CD14-positive monocyte (primary cell): ENCODE measurements at regions not wholly inside any gene's neighbourhood (a gene's known extent, or its start where the extent isn't known, plus 50 kb on each side); places are given as distances from the start of the nearest gene placed in this dataset.

Source experiments
- DNase-seq, 3 donors: peaks; one replicate each; pipeline ENCODE4 v3.0.0-alpha.2; 2011 to 2022
- H2AFZ ChIP-seq: 2 replicates; pipeline ENCODE4 v1.6.0; 2012; ENCODE audit warnings: mild to moderate bottlenecking, low read depth, low read length, inconsistent platforms; ENCODE audit not compliant: insufficient read depth, poor library complexity, severe bottlenecking
- H3K27ac ChIP-seq, 2 donors: 1 replicate in 1 of 2; 2 replicates in 1 of 2; pipeline ENCODE4 v1.5.1; 2012 to 2013; ENCODE audit warnings: low read length in 2 of 2, control low read depth in 1 of 2, inconsistent platforms in 1 of 2, low read depth in 1 of 2, mild to moderate bottlenecking in 1 of 2
- H3K27me3 ChIP-seq, 2 donors: one replicate each; pipeline versions ENCODE4 v1.6.0 to v1.6.1; 2011 to 2013; ENCODE audit warnings: low read length in 2 of 2; ENCODE audit not compliant: control insufficient read depth in 2 of 2, insufficient read depth in 2 of 2
- H3K36me3 ChIP-seq, 2 donors: replicated peaks in 1 of 2; 1 replicate in 1 of 2; 2 replicates in 1 of 2; pipeline versions ENCODE4 v1.5.1 to v1.6.1; 2012 to 2013; ENCODE audit warnings: low read length in 2 of 2, control low read depth in 1 of 2, inconsistent platforms in 1 of 2, mild to moderate bottlenecking in 1 of 2; ENCODE audit not compliant: insufficient read depth in 2 of 2, control insufficient read depth in 1 of 2
- H3K4me1 ChIP-seq, 2 donors: 1 replicate in 1 of 2; 2 replicates in 1 of 2; pipeline versions ENCODE4 v1.5.1 to v1.6.1; 2012 to 2013; ENCODE audit warnings: low read length in 2 of 2, control low read depth in 1 of 2, inconsistent platforms in 1 of 2, mild to moderate bottlenecking in 1 of 2, moderate library complexity in 1 of 2; ENCODE audit not compliant: insufficient read depth in 2 of 2, control insufficient read depth in 1 of 2
- H3K4me2 ChIP-seq: replicated peaks from 2 replicates; pipeline ENCODE3; 2012; ENCODE audit warnings: low read length, moderate library complexity, mild to moderate bottlenecking; ENCODE audit not compliant: poor library complexity, severe bottlenecking; ENCODE audit errors: extremely low read depth
- H3K4me3 ChIP-seq, 3 experiments: fragments of 200-600 bp in 1 of 3; sonication (generic) in 1 of 3; replicated peaks in 1 of 3; 1 replicate in 2 of 3; 2 replicates in 1 of 3; pipeline ENCODE4 v1.5.1; 2011 to 2013; ENCODE audit warnings: low read length in 3 of 3, mild to moderate bottlenecking in 3 of 3, control low read depth in 2 of 3, low read depth in 2 of 3, inconsistent platforms in 1 of 3, moderate library complexity in 1 of 3
- H3K79me2 ChIP-seq: 2 replicates; pipeline ENCODE4 v1.6.0; 2012; ENCODE audit warnings: mild to moderate bottlenecking, control low read depth, inconsistent platforms, low read length, moderate library complexity; ENCODE audit not compliant: insufficient read depth
- H3K9ac ChIP-seq: 2 replicates; pipeline ENCODE4 v1.6.0; 2017; ENCODE audit warnings: low read length, mild to moderate bottlenecking; ENCODE audit not compliant: insufficient read depth, poor library complexity, severe bottlenecking
- H3K9me3 ChIP-seq, 2 donors: replicated peaks in 1 of 2; 1 replicate in 1 of 2; 2 replicates in 1 of 2; pipeline versions ENCODE4 v1.5.1 to v1.6.1; 2012 to 2013; ENCODE audit warnings: low read length in 2 of 2, control low read depth in 1 of 2; ENCODE audit not compliant: control insufficient read depth in 1 of 2, insufficient read depth in 1 of 2
- H4K20me1 ChIP-seq: 2 replicates; pipeline ENCODE4 v1.6.0; 2012; ENCODE audit warnings: mild to moderate bottlenecking, low read length, control low read depth, moderate library complexity; ENCODE audit not compliant: insufficient read depth
- H3K27ac Mint-ChIP-seq, 7 donors: one replicate each; pipeline ENCODE4 v1.8.0; 2020; ENCODE audit warnings: mild to moderate bottlenecking in 7 of 7, mixed read lengths in 7 of 7, moderate library complexity in 6 of 7, inconsistent platforms in 2 of 7
- H3K27me3 Mint-ChIP-seq, 3 donors: one replicate each; pipeline ENCODE4 v1.8.0; 2021 to 2022; ENCODE audit warnings: low read depth in 3 of 3, mild to moderate bottlenecking in 3 of 3, mixed read lengths in 3 of 3, moderate library complexity in 3 of 3, inconsistent platforms in 1 of 3
- H3K36me3 Mint-ChIP-seq, 2 donors: one replicate each; pipeline ENCODE4 v1.8.0; 2020; ENCODE audit warnings: mixed read lengths in 2 of 2, inconsistent platforms in 1 of 2, mild to moderate bottlenecking in 1 of 2
- H3K4me1 Mint-ChIP-seq: one replicate; pipeline ENCODE4 v1.8.0; 2020; ENCODE audit warnings: mild to moderate bottlenecking, mixed read lengths
- H3K4me3 Mint-ChIP-seq, 2 donors: one replicate each; pipeline ENCODE4 v1.8.0; 2020; ENCODE audit warnings: mild to moderate bottlenecking in 2 of 2, mixed read lengths in 2 of 2, moderate library complexity in 1 of 2
- H3K9me3 Mint-ChIP-seq, 7 donors: one replicate each; pipeline ENCODE4 v1.8.0; 2020 to 2022; ENCODE audit warnings: mixed read lengths in 7 of 7, mild to moderate bottlenecking in 6 of 7, moderate library complexity in 6 of 7, inconsistent platforms in 2 of 7
- WGBS: methylation state at CpG from one replicate; pipeline ENCODE4 v1.1.5; 2013; ENCODE audit warnings: missing lambda C conversion rate; ENCODE audit not compliant: insufficient coverage; 5-methylcytosine and 5-hydroxymethylcytosine counted together
- intact Hi-C, 2 donors: fragments of 100-400 bp; cut with micrococcal nuclease; formaldehyde crosslinking; loops; one replicate each; pipeline versions ENCODE4 v1.15.0 to v1.15.1; 2023
- TF ChIP-seq, protein P1 (sequence below): fragments of 200-600 bp; IDR thresholded peaks from one replicate; pipeline ENCODE4 v1.8.0; 2022; ENCODE audit warnings: antibody characterized with exemption, mild to moderate bottlenecking

GRCh38 chr2:146081459-146081858, 1561.5 kb upstream of the ZEB2 start:
- no peak overlapping the region for H3K27ac Mint-ChIP-seq
- H3K27ac ChIP-seq = no peak overlapping the region
- intact Hi-C loops = no loop called here
- no peaks in the 10 kb centered on the region for H3K36me3 Mint-ChIP-seq
- no peak overlapping the region for H3K4me2 ChIP-seq
- H3K4me3 ChIP-seq = no peak overlapping the region
- DNase-seq = no peak
- peaks cover 0 to 2% (median 0%) of the 10 kb centered on the region in 3 donors for H3K27me3 Mint-ChIP-seq
- WGBS = no CpG with 5 or more reads among the region's 1 CpG
- H4K20me1 ChIP-seq = no peaks in the 10 kb centered on the region
- H2AFZ ChIP-seq = no peak overlapping the region
- H3K36me3 ChIP-seq = no peaks in the 10 kb centered on the region
- H3K4me1 Mint-ChIP-seq = no peaks in the 10 kb centered on the region
- H3K9me3 Mint-ChIP-seq = peaks cover under 1 to 9% (median 4%) of the 10 kb centered on the region in 7 donors
- TF ChIP-seq, protein P1, sequence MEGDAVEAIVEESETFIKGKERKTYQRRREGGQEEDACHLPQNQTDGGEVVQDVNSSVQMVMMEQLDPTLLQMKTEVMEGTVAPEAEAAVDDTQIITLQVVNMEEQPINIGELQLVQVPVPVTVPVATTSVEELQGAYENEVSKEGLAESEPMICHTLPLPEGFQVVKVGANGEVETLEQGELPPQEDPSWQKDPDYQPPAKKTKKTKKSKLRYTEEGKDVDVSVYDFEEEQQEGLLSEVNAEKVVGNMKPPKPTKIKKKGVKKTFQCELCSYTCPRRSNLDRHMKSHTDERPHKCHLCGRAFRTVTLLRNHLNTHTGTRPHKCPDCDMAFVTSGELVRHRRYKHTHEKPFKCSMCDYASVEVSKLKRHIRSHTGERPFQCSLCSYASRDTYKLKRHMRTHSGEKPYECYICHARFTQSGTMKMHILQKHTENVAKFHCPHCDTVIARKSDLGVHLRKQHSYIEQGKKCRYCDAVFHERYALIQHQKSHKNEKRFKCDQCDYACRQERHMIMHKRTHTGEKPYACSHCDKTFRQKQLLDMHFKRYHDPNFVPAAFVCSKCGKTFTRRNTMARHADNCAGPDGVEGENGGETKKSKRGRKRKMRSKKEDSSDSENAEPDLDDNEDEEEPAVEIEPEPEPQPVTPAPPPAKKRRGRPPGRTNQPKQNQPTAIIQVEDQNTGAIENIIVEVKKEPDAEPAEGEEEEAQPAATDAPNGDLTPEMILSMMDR = no peak
- H3K79me2 ChIP-seq = no peaks in the 10 kb centered on the region
- no peaks in the 10 kb centered on the region for H3K9me3 ChIP-seq
- H3K27me3 ChIP-seq = no peaks in the 10 kb centered on the region
- no peaks in the 10 kb centered on the region for H3K4me1 ChIP-seq
- H3K9ac ChIP-seq = no peak overlapping the region
- no peak overlapping the region for H3K4me3 Mint-ChIP-seq

GRCh38 chr2:146080925-146081324, 1561.0 kb upstream of the ZEB2 start:
- Histone ChIP-seq H4K20me1 (no peaks in the 10 kb centered on the region), H3K9me3 (no peaks in the 10 kb centered on the region), H3K79me2 (no peaks in the 10 kb centered on the region), H3K4me1 (no peaks in the 10 kb centered on the region), H2AFZ (no peak overlapping the region), H3K27ac (no peak overlapping the region), H3K36me3 (no peaks in the 10 kb centered on the region), H3K27me3 (no peaks in the 10 kb centered on the region), H3K4me2 (no peak overlapping the region), H3K4me3 (no peak overlapping the region), H3K9ac (no peak overlapping the region)
- Mint-ChIP-seq H3K27me3 (peaks cover 0 to 2% (median 0%) of the 10 kb centered on the region in 3 donors), H3K27ac (no peak overlapping the region), H3K4me3 (no peak overlapping the region), H3K36me3 (no peaks in the 10 kb centered on the region), H3K9me3 (peaks cover 2 to 9% (median 4%) of the 10 kb centered on the region in 7 donors), H3K4me1 (no peaks in the 10 kb centered on the region)
- WGBS = no CpG with 5 or more reads among the region's 2 CpGs
- TF ChIP-seq, protein P1 = no peak
- intact Hi-C loops = no loop called here
- DNase-seq = no peak
